Nucleus accumbens (tissue), 56 donors: ENCODE measurements at regions not wholly inside any gene's neighbourhood (a gene's known extent, or its start where the extent isn't known, plus 50 kb on each side); places are given as distances from the start of the nearest gene placed in this dataset.

Experiments
- DNase-seq, 56 donors: peaks; one replicate each; lab custom pipeline; 2025; lab: John Stamatoyannopoulos, UW

DNA sequence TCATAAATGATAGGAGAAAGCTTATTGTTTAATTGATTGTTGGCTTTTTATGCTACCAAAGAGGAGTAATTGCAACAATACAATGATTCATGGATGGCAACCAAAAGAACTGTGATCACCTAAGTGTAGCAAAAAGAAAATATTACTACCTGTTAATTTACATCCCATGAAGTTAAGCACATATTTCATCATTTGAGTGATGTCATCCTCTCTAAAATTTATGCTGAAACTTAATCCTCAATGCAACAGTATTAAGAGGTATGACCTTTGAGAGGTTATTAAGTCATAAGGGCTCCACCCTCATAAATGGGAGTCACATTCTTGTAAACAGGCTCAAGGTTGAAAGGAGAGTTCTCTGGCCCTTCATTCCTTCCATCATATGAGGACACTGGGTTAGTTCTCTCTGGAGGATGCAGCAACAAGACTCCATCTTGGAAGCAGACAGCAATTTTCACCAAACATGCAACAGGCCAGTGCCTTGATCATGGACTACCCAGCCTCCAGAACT, 190.6 kb upstream of the GRIK2 start:
- DNase-seq: no peak

GRCh38 chr6:101203664-101204063, 189.8 kb upstream of the GRIK2 start:
- DNase-seq: no peak

GRCh38 chr6:101208152-101208551, 185.4 kb upstream of the GRIK2 start:
- no peak for DNase-seq

DNA sequence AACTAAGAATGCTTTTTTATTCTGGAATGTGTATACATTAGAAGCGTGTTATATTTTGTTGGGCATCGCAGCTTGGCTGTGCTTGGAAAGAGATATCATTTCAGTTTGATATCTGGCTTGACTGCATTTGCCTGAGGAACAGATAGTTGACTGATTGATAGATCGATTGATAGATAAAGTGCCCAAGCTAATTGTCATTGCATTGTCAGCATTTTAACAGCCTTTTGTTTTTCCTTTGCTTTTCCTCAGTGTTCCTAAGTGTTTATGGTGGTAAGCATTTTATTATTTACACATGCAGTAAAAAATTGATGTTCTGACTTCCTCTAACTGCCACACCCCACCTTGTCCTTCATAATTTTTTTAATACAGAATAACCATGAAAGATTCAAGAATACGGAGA, 180.9 kb upstream of the GRIK2 start:
- DNase-seq: no peak

- no peak for DNase-seq
Measured at GRCh38 chr6:101222007-101222406, 171.5 kb upstream of the GRIK2 start.

DNA sequence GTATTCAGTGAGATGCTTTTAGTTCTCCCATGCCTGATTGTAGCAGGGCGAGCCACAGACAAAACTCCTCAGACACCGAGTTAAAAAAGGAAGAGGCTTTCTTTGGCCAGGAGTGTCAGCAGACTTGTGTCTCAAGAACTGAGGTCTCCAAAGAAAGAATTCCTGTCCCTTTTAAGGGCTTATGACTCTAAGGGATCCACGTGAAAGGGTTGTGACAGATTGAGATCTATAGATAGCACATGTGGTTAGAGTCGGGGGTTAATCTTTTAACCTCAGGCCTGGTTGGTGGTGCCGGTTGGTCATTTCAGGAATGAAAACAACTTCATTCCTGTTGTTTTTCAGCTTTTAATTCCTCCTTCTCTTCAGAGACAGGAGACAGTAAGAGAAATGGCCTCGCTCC, 168.8 kb upstream of the GRIK2 start:
- DNase-seq: no peak

DNA sequence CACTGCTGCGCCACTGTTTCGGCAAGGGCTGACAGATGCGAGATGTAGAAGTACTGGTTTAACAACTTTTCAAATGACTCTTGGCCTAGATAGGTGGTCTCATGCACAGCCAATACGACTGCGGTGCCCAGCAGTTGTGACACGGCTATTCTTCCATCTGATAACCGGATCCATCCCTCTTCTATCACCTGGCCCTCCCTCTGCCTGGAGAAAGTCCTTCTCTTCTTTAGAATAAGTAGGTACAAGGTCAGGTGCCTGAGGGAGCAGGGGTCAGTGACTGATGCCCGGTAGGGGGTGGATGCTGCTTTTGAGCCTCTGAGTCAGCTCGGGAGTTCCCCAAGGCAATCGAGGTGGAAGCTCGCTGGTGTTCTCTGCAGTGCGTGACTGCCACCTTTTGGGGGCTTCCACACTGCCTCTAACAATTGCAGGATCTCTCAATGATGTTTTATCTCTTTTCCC, 166.8 kb upstream of the GRIK2 start:
- DNase-seq: peak in 2 of 56 donors; percentile 0 to 3

GRCh38 chr6:101230866-101231265, 162.6 kb upstream of the GRIK2 start:
- DNase-seq: no peak

DNA sequence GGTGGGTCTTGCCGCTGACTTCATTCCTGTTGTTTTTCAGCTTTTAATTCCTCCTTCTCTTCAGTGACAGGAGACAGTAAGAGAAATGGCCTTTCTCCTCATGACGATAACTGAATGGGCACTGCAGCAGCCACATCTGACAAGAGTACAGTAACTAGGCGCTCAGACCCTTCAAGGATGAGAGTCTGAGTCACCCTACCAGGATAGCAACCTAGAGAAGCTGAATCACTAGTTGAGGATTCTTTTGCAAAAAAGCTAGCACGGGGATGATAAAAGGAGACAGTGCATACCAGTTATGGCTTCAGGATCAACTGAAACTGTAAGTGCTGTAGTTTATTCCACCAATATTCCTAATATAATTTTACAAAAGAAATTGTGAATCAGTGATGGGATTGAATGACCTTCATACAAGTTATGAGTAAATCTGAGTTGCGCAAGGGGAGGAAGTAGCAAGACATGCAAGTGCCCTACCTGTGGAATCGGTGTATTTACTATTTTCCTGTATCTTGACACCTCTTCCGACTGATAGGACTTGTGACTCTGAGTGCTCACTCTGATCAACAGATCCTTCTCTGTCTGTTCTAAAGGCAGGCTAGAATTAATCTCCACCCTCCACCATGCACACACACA, 161.8 kb upstream of the GRIK2 start:
- DNase-seq: no peak

DNA sequence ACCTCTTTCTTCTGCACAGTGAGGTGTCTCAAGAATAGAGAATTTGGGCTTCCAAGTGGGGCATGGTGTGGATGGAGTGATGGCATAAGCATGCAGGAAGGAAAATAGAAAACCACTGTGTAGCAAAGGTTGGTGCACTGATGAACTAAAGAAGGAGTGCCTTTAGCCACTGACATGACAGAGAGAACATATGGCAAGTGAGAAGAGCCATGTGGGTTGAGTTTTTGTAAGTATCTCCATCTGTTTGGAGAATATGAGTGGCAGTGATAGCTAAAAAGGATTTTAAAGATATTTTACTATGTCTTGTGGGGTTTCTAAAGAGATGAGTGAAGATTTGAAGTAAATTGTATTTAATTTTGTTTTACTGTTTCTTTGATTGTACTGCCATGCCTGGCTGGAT, 160.5 kb upstream of the GRIK2 start:
- no peak for DNase-seq

- DNase-seq: no peak
Measured at GRCh38 chr6:101236709-101237108, 156.8 kb upstream of the GRIK2 start.

- DNase-seq: no peak
Measured at GRCh38 chr6:101241442-101241841, 152.1 kb upstream of the GRIK2 start.

- DNase-seq: no peak
Measured at GRCh38 chr6:101249470-101249869, 144.0 kb upstream of the GRIK2 start.

DNA sequence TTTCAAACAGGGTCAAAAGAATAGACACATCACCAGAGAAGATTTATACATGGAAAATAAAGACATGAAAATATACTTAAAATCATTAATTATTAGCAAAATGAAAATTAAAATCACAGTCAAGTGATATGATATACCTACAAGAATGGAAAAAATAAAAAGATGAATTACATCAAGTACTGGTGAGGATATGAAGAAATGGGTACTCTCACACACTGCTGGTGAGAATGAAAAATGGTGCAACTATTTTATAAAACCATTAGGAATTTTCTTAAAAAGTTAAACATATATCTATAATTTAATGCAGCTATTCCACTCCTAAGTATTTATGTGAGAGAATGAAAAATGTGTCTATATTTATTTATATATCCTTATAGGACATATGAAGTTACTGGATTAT, 136.3 kb upstream of the GRIK2 start:
- DNase-seq: no peak

GRCh38 chr6:101259505-101259904, 134.0 kb upstream of the GRIK2 start:
- no peak for DNase-seq

DNA sequence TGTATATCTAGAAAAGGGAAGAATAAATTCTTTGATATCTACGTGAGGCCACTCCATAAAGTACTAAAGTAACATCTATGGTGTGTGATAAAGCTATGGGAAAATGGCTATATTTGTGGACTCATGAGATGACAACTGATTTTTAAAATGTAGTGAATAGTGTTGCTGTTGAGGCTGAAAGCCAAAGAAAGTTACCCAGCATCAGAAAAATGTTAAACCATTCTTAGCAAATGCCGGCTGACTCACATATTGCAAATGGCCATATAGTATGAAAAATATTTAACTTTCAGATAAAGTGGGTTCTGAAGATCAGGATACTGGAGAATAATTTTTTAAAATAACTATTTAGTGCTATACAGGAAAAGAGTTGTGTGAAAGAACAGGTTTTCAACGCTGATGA, 129.9 kb upstream of the GRIK2 start:
- DNase-seq: no peak

DNA sequence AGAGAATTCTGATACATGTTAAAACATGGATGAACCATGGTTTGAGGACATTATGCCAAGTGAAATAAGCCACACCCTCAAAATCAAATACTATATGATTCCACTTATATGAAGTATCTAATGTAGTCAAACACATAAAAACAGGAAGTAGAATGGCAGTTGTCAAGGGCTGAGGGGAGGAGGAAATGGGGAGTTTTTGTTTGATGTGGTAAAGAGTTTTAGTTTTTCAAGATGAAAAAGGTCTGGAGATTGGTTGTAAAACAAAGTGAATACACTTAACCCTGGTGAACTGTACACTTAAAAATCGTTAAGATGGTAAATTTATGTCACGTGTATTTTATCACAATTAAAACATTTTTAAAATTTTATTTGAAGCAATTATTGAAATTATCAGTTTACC, 127.4 kb upstream of the GRIK2 start:
- DNase-seq: no peak

DNA sequence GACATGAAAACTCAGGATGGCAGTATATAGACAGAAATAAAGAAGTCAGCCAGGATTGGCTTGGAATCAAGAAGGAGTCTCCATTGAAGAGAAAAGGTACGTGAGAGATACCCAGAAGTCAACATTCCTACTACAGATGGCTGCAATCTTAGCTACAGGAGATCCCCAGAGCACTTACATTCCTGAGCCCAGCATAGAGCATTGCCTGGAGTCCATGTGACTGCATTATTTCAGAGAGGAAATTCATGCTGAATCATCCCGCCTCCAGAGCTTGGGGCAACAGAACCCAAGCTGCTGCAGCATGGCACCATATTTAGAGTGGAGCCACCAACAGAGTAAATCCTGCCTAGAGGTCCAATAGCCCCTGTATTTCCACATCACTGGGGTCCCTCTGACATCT, 125.0 kb upstream of the GRIK2 start:
- no peak for DNase-seq

GRCh38 chr6:101275251-101275650, 118.3 kb upstream of the GRIK2 start:
- DNase-seq: no peak

GRCh38 chr6:101276066-101276465, 117.4 kb upstream of the GRIK2 start:
- DNase-seq: no peak

GRCh38 chr6:101279410-101279809, 114.1 kb upstream of the GRIK2 start:
- DNase-seq: no peak

GRCh38 chr6:101281266-101281665, 112.2 kb upstream of the GRIK2 start:
- DNase-seq: no peak

- DNase-seq: no peak
Measured at GRCh38 chr6:101284131-101284530, 109.4 kb upstream of the GRIK2 start.
